Activated B cell treated with CpG ODN at 0.5 μM for 24 hours (primary cell): ENCODE measurements at regions not wholly inside any gene's neighbourhood (a gene's known extent, or its start where the extent isn't known, plus 50 kb on each side); places are given as distances from the start of the nearest gene placed in this dataset.

Experiments
- ATAC-seq: fragments of 200-7000 bp; cut with Tn5 transposase; one replicate; pipeline ENCODE4 v1.10.0; 2021; ENCODE audit warnings: low read depth, mild to moderate bottlenecking, moderate library complexity
- CTCF ChIA-PET: fragments of 350-600 bp; sonication (Branson Sonifier 250); formaldehyde crosslinking; loops from one replicate; lab custom pipeline; 2021; ENCODE audit warnings: antibody characterized with exemption; lab: Charles Lee
- POLR2A ChIA-PET: fragments of 350-600 bp; sonication (Branson Sonifier 250); formaldehyde crosslinking; loops from one replicate; lab custom pipeline; 2021; ENCODE audit warnings: antibody characterized with exemption; lab: Charles Lee
- DNase-seq: peaks from one replicate; pipeline ENCODE4 v3.0.0; 2022
- H3K27ac Mint-ChIP-seq: one replicate; pipeline ENCODE4 v1.8.0; 2020; ENCODE audit warnings: mixed read lengths
- H3K27me3 Mint-ChIP-seq: one replicate; pipeline ENCODE4 v1.8.0; 2021; ENCODE audit warnings: mixed read lengths
- H3K36me3 Mint-ChIP-seq: one replicate; pipeline ENCODE4 v1.8.0; 2021; ENCODE audit warnings: low read depth, mixed read lengths
- H3K4me1 Mint-ChIP-seq: one replicate; pipeline ENCODE4 v1.8.0; 2021; ENCODE audit warnings: mixed read lengths
- H3K4me3 Mint-ChIP-seq: one replicate; pipeline ENCODE4 v1.8.0; 2020; ENCODE audit warnings: mild to moderate bottlenecking, mixed read lengths
- H3K9me3 Mint-ChIP-seq: one replicate; pipeline ENCODE4 v1.8.0; 2020; ENCODE audit warnings: mixed read lengths
- intact Hi-C: fragments of 100-400 bp; cut with micrococcal nuclease; formaldehyde crosslinking; loops from one replicate; pipeline ENCODE4 v1.15.1; 2024
- TF ChIP-seq, protein P1 (sequence below): fragments of 200-600 bp; IDR thresholded peaks from one replicate; pipeline ENCODE4 v1.8.0; 2022; ENCODE audit warnings: antibody characterized with exemption, mild to moderate bottlenecking

GRCh38 chr9:73067074-73067473 is 84.6 kb upstream of the ANXA1 start:
- Mint-ChIP-seq H3K27ac (no peak overlapping the region), H3K27me3 (no peaks in the 10 kb centered on the region), H3K36me3 (no peaks in the 10 kb centered on the region), H3K9me3 (no peaks in the 10 kb centered on the region), H3K4me3 (no peak overlapping the region), H3K4me1 (no peaks in the 10 kb centered on the region)
- ChIA-PET POLR2A (no interaction called here), CTCF (interaction anchor here (0.6 to 1.4 kb wide), 2 partner anchors 230 to 786 kb away, joined by 3 to 4 read pairs; no protein-coding TSS in a partner anchor)
- intact Hi-C loops, result no loop called here
- TF ChIP-seq, protein P1, sequence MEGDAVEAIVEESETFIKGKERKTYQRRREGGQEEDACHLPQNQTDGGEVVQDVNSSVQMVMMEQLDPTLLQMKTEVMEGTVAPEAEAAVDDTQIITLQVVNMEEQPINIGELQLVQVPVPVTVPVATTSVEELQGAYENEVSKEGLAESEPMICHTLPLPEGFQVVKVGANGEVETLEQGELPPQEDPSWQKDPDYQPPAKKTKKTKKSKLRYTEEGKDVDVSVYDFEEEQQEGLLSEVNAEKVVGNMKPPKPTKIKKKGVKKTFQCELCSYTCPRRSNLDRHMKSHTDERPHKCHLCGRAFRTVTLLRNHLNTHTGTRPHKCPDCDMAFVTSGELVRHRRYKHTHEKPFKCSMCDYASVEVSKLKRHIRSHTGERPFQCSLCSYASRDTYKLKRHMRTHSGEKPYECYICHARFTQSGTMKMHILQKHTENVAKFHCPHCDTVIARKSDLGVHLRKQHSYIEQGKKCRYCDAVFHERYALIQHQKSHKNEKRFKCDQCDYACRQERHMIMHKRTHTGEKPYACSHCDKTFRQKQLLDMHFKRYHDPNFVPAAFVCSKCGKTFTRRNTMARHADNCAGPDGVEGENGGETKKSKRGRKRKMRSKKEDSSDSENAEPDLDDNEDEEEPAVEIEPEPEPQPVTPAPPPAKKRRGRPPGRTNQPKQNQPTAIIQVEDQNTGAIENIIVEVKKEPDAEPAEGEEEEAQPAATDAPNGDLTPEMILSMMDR, result no peak
- DNase-seq, result no peak
- no peak for ATAC-seq

DNA sequence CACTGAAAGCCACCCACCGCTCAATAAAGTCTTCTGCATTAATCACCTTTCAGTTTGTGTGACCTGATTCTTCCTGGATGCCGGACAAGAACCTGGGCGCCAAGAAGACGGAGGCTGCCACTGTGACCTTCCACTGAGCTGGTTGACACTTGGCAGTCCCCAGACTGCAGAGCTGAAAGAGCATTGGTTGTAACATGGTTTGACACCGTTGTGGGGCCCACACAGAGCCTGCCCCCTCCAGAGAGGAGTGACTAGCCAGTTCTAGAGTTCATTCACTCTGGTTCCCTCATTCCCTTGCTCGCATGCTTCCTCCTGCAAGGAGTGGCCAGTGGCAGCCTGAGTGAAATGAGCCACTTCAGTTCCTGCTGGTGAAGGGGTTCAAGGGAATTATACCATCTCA is 86.2 kb upstream of the ANXA1 start:
- H3K36me3 Mint-ChIP-seq, result no peaks in the 10 kb centered on the region
- no peaks in the 10 kb centered on the region for H3K9me3 Mint-ChIP-seq
- ChIA-PET CTCF (no interaction called here), POLR2A (no interaction called here)
- no peak for DNase-seq
- no peak overlapping the region for H3K27ac Mint-ChIP-seq
- ATAC-seq, result no peak
- intact Hi-C loops, result no loop called here
- H3K27me3 Mint-ChIP-seq, result no peaks in the 10 kb centered on the region
- no peak overlapping the region for H3K4me3 Mint-ChIP-seq
- TF ChIP-seq, protein P1, result no peak
- H3K4me1 Mint-ChIP-seq, result no peaks in the 10 kb centered on the region

DNA sequence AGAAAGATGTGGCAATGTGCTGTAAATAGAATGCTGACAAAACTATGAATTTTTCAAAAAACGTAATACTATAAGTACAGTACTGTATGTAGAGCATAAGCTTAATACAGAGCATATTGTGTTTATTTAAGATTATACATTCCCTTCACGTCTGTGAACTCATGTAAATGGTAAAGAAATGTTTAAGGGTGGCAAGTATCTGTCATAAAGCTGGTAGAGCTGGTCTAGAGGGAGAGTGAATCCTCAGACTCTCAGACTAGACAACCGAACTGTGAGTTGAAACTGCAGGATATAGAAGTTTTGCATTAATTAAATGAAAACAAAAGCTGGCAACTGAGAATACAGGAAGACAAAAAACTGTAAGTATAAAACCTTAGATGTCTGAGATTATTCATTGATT is 87.3 kb upstream of the ANXA1 start:
- Mint-ChIP-seq H3K27ac (no peak overlapping the region), H3K36me3 (no peaks in the 10 kb centered on the region), H3K4me3 (no peak overlapping the region), H3K4me1 (no peaks in the 10 kb centered on the region), H3K27me3 (no peaks in the 10 kb centered on the region), H3K9me3 (no peaks in the 10 kb centered on the region)
- DNase-seq (no peak), ATAC-seq (no peak)
- intact Hi-C loops, result no loop called here
- ChIA-PET POLR2A (no interaction called here), CTCF (interaction anchor here (1.0 kb wide), 1 partner anchor 792 kb away, joined by 4 read pairs; no protein-coding TSS in a partner anchor)
- TF ChIP-seq, protein P1, result no peak

DNA sequence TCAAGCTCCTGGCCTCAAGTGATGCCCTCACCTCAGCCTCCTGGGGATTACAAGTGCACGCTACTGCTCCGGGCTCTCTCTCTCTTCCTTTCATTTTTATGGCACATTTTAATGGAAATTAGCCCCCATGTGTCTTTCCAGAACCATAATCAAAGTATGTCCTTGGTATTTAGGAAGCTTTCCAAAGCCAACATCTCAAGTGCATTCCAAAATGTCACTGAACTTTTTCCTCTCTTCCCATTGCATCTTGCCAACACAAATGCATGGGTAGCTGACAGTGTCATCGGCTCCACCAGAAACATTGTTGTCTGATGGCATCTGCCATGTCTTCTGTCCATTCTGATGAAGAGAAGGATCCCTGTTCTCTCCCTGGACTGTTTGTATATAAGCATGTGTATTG is 90.5 kb upstream of the ANXA1 start:
- Mint-ChIP-seq H3K4me1 (no peaks in the 10 kb centered on the region), H3K9me3 (no peaks in the 10 kb centered on the region), H3K36me3 (no peaks in the 10 kb centered on the region), H3K27ac (no peak overlapping the region), H3K4me3 (no peak overlapping the region), H3K27me3 (no peaks in the 10 kb centered on the region)
- no peak for ATAC-seq
- ChIA-PET CTCF (no interaction called here), POLR2A (no interaction called here)
- DNase-seq, result no peak
- intact Hi-C loops, result no loop called here
- TF ChIP-seq, protein P1, result no peak

GRCh38 chr9:73059247-73059646 is 92.4 kb upstream of the ANXA1 start:
- no peak for DNase-seq
- TF ChIP-seq, protein P1, result no peak
- no peaks in the 10 kb centered on the region for H3K4me1 Mint-ChIP-seq
- no peaks in the 10 kb centered on the region for H3K36me3 Mint-ChIP-seq
- intact Hi-C loops, result no loop called here
- POLR2A ChIA-PET, result no interaction called here
- H3K27me3 Mint-ChIP-seq, result no peaks in the 10 kb centered on the region
- H3K9me3 Mint-ChIP-seq, result no peaks in the 10 kb centered on the region
- H3K4me3 Mint-ChIP-seq, result no peak overlapping the region
- no peak overlapping the region for H3K27ac Mint-ChIP-seq
- ATAC-seq, result no peak
- CTCF ChIA-PET, result no interaction called here
